ENCODE measurements at regions not wholly inside any gene's neighbourhood (a gene's known extent, or its start where the extent isn't known, plus 50 kb on each side); places are given as distances from the start of the nearest gene placed in this dataset.

DNA sequence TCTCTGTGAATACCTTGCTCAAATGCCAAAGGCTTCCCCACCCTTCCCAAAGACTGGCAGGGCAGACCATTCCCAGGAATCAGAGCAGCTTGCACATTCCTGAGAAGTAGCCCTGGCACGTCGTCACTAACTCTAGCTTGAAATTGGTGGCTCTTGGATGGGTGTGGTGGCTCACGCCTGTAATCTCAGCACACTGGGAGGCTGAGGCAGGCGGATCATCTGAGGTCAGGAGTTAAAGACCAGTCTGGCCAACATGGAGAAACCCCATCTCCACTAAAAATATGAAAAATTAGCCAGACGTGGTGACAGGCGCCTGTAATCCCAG, 108.2 kb upstream of the MPP7 start:
- TF ChIP-seq, protein P1, sequence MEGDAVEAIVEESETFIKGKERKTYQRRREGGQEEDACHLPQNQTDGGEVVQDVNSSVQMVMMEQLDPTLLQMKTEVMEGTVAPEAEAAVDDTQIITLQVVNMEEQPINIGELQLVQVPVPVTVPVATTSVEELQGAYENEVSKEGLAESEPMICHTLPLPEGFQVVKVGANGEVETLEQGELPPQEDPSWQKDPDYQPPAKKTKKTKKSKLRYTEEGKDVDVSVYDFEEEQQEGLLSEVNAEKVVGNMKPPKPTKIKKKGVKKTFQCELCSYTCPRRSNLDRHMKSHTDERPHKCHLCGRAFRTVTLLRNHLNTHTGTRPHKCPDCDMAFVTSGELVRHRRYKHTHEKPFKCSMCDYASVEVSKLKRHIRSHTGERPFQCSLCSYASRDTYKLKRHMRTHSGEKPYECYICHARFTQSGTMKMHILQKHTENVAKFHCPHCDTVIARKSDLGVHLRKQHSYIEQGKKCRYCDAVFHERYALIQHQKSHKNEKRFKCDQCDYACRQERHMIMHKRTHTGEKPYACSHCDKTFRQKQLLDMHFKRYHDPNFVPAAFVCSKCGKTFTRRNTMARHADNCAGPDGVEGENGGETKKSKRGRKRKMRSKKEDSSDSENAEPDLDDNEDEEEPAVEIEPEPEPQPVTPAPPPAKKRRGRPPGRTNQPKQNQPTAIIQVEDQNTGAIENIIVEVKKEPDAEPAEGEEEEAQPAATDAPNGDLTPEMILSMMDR (conservative IDR thresholded peaks at IDR 0.05; ENCODE audit: low read depth, low read length), result no peak
- TF ChIP-seq CEBPB (IDR thresholded peaks at IDR 0.05; ENCODE audit: low read depth, low read length) (no peak), RFX5 (IDR thresholded peaks at IDR 0.05; ENCODE audit: low read depth, low read length) (no peak)
- TF ChIP-seq, protein P2, sequence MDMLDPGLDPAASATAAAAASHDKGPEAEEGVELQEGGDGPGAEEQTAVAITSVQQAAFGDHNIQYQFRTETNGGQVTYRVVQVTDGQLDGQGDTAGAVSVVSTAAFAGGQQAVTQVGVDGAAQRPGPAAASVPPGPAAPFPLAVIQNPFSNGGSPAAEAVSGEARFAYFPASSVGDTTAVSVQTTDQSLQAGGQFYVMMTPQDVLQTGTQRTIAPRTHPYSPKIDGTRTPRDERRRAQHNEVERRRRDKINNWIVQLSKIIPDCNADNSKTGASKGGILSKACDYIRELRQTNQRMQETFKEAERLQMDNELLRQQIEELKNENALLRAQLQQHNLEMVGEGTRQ (IDR thresholded peaks at IDR 0.05; ENCODE audit: low read depth, low read length), result no peak
- TF ChIP-seq, protein P3, sequence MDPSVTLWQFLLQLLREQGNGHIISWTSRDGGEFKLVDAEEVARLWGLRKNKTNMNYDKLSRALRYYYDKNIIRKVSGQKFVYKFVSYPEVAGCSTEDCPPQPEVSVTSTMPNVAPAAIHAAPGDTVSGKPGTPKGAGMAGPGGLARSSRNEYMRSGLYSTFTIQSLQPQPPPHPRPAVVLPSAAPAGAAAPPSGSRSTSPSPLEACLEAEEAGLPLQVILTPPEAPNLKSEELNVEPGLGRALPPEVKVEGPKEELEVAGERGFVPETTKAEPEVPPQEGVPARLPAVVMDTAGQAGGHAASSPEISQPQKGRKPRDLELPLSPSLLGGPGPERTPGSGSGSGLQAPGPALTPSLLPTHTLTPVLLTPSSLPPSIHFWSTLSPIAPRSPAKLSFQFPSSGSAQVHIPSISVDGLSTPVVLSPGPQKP (IDR thresholded peaks at IDR 0.05; ENCODE audit: borderline replicate concordance, low read depth, low read length), result no peak

Data from IMR-90 (cell line).